DMS153 (cell line): ENCODE measurements at regions not wholly inside any gene's neighbourhood (a gene's known extent, or its start where the extent isn't known, plus 50 kb on each side); places are given as distances from the start of the nearest gene placed in this dataset.
A peak's percentile ranks its signal among the peaks of the same experiment; 100 is the strongest.

Source experiments
- DNase-seq: peaks from one replicate; lab custom pipeline; 2025; lab: John Stamatoyannopoulos, UW

DNA sequence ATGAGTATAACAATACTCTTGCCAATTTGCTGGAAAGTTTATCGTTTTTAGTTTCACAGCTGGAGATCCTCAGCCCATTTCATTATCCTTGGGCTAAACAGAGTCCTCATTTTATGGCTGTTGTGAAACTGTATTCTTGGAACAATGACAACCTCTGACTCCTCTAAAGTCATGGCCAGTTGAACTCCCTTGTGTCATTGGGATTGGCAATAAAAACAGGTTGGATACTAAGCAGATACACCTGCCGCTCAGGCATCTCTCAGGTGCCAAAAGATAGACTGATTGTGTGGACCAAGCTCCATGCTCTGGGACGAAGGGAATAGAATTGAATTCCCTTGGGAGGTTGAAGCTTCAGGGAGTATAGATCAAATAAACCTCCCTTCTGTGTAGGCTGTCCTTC is 182.2 kb downstream of the WDR11 start:
- DNase-seq, result no peak

DNA sequence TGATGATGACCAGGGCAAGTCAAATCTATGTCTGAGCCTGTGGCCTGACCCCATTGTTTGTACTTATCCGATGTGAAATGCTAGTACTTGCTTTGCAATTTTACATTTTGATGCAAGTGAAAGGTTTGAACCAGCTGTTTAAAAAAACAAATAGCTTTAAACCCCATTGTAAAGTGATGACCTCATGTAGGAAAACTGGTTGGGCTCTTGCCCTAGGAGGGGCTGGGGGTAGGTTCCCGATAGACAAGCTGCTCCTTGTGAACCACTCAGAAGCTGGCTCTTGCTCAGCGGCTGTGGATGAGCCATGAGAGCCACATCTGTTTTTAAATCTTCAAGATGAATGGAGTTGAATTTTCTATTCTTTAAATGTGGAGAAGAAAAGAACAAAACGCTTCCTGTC is 185.3 kb downstream of the WDR11 start:
- no peak for DNase-seq

DNA sequence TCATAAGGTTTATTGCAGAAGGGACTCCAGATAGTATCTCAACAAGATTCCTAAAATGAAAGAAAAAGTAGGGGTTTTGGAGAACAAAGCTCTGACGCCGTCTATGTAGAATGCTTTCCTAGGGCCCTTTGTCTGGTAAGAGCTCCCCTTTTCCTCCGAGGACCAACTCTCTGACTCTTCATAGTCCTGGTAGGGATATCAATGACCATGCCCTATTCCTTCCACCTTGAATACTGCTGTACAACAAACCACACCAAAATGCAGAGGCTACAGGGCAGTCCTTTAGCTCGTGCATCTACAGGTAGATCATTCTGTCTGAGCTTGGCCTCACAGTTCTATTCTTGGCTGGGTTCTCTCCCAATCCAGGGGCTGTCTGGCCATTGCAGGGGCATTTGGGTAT is 190.3 kb downstream of the WDR11 start:
- no peak for DNase-seq

- no peak for DNase-seq
Observed at GRCh38 chr10:121041906-121042305, 190.7 kb downstream of the WDR11 start.

DNA sequence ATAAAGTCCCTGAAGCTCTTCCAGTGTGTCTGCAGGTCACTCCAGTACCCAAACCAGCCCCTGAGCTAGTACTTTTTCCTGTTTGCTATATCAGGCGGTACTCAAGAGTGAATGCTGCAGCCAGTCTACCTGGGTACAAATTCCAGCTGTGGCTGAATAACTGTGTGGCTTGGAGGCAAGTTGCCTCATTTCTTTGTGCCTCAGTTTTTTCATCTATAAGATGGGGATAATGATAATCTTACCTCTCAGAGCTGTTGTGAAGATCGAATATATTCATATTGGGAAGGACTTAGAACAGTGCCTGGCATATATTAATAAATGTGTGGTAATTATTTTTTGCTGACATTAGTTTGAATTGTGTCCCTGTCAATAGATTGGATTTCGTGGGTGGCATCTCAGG is 191.2 kb downstream of the WDR11 start:
- DNase-seq, result no peak

DNA sequence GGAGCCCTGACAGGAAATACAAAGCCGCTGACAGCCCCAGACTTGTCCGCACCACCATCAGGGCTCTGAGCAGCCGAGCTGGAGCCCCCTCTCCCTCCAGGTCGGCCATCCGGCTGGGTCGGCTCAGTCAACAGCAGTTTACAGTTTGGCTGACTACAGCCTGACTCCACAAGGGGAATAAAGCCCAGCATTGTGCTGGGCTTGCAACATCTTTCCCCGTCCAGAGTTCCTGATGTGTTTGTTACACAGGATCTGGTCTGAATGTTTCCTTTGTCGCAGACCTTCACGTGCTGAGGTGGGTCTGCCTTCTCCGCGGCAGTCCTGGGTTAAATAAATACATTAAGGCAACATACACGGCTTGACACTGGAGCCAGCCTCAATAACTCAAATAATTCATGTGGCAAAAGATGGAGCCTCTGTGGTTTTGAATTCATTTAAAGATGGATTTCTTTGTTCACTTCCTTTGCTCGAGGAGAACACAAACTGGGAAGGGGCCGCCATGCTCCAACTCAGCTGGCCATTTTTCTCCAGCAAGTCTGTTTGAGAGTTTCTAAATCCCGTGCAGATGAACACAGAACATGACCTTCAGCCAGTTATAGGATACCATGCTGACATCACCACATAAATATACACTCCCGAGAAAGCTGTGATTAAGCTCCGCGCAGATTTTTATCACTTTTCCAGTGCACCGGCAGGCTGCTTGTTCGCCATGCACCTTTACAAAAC is 192.1 kb downstream of the WDR11 start:
- no peak for DNase-seq

DNA sequence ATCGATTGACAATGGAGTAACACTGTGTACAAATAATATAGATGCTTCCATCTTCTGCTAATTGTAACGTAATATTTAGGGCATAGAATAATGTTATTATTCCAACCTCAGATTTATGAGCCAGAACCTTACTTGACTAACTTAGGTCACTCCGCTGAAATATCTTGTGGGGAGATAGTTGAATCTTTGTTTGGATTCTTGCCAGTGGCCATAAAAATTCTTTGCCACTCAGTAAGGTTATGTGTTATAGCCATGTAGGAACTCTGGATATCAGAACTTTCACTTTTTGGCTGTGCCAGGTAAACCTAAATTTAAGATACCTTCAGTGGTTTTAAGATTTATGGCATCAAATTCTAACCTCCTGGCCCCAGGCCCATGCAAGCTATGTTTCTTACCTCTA is 197.6 kb downstream of the WDR11 start:
- no peak for DNase-seq

- no peak for DNase-seq
Observed at GRCh38 chr10:121049489-121049888, 198.3 kb downstream of the WDR11 start.

GRCh38 chr10:121049923-121050322 is 198.8 kb downstream of the WDR11 start:
- no peak for DNase-seq

DNA sequence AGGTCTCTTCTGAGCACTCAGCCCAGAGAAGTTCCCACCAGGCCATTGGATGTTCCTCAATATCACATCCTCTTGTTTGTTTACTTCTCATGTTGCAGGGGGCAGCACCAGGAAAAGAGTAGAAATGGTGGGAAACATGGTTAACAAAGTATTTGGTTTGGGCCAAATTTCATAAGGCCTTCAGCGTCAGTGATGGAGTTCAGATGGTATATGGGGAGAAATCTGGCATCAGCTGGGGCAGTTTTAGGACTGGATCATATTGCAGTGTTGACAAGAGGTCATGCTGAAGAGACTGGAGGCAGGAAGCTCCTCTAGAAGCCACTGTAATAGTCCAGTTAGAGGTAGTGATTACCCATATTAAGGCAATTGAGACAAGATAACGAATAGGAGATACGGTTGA is 200.0 kb downstream of the WDR11 start:
- DNase-seq, result no peak

- DNase-seq, result no peak
Observed at GRCh38 chr10:121051696-121052279, 200.6 kb downstream of the WDR11 start.

DNA sequence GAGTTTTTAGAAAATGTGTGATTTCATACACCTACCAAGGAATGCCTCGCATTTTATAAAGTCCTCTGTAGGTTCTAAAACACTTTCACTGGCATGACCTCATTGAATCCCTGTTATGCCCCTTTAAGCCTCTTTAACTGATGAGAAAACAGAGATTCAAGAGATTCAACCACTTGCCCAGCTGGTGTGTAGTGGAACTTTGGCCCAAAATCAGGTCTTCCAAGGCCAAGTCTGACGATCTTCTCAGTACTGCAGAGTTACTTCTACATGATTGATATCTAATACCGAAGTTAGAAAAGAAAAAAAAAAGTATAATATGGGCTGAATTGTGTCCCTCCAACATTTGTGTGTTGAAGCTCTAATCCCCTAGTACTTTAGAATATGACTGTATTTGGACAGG is 202.0 kb downstream of the WDR11 start:
- no peak for DNase-seq

GRCh38 chr10:121054874-121055273 is 203.7 kb downstream of the WDR11 start:
- DNase-seq, result no peak

DNA sequence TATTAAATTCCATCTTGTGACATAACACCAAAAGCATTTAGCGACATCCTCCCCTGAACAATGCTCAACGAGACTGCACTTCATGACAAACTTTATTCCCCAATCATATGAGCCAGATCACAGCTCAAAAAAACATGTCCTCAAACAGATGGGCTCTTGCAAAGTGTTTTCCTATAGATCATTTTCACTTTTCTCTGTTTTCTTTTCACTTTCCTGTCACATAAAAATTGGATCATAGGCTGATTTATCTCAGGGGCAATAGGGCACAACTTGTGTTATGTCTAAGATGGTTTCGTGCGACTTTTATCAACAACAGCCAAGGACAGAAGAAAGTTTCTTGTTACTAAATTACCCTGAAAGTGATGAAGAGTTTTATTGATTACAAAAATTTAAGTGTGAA is 206.1 kb downstream of the WDR11 start:
- no peak for DNase-seq

DNA sequence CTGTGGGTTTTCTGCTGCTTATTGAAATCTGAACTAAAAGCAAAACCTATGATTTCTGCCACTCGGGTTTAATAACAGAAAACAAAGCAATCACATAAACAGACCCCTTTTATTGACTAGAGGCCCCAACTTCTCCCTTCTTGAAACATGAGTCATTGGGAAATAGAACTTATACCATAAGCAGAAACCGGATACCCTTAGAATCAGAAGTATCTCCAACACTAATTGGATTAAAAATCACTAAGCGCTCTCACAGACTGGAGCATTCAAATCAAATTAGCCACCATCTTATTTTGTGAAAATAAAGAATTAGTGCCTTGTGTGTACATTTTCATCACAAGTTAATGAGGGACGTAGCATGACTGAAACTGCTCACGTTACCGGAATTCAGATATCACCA is 206.9 kb downstream of the WDR11 start:
- no peak for DNase-seq

DNA sequence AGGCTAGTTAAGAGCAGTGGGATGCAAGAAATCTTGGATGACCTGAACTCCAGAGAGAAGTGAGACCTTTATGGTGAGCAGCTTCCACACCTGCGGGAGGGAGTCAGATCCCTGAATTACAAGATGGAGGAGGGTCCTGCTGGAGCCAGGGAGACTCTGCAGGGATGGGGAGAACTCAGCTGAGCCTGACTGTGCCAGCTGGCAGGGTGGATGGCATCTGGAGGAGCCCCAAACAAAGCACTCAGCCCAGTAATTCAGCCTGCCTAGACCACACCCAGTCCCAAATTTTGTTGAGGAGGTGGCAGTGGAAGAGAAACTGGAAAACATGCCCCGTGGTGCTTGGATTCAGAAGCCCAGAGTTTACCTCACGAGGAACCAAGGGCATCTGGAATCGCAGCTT is 208.2 kb downstream of the WDR11 start:
- DNase-seq, result no peak

GRCh38 chr10:121062115-121062514 is 211.0 kb downstream of the WDR11 start:
- DNase-seq, result no peak

DNA sequence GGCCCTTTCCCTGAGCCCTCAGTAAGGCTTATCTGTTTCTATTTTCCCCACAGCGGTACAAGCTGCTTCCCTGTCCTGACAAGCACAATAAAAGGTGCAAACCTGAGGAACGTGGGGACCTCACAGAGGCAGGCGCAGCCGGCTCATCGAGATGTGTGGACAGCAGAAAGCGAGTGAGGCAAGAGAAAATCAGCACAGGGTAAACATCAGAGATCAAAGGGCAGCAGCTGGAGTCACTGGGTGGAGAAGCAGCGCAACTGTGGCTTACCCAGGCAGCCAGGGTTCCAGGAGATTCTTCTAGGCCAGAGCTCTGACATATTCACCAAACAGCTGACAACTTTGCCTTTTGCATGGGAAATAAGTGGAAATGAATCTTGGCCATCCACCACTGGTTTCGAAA is 212.6 kb downstream of the WDR11 start:
- no peak for DNase-seq

GRCh38 chr10:121064491-121064890 is 213.3 kb downstream of the WDR11 start:
- no peak for DNase-seq

DNA sequence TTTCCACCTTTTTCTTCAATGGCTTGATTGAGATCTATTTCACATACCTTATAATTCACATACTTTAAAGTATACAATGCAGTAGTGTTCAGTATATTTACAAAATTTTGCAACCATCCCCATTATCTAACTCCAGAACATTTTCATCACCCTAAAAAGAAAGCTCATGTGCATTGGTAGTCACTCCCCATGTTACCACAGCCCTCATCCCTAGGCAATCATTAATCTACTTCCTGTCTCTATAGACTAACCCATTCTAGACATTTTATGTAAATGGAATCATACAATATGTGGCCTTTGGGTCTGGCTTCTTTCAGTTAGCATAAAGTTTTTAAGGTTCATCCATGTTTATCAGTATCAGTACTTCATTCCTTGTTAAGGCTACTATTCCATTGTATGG is 214.2 kb downstream of the WDR11 start:
- no peak for DNase-seq

DNA sequence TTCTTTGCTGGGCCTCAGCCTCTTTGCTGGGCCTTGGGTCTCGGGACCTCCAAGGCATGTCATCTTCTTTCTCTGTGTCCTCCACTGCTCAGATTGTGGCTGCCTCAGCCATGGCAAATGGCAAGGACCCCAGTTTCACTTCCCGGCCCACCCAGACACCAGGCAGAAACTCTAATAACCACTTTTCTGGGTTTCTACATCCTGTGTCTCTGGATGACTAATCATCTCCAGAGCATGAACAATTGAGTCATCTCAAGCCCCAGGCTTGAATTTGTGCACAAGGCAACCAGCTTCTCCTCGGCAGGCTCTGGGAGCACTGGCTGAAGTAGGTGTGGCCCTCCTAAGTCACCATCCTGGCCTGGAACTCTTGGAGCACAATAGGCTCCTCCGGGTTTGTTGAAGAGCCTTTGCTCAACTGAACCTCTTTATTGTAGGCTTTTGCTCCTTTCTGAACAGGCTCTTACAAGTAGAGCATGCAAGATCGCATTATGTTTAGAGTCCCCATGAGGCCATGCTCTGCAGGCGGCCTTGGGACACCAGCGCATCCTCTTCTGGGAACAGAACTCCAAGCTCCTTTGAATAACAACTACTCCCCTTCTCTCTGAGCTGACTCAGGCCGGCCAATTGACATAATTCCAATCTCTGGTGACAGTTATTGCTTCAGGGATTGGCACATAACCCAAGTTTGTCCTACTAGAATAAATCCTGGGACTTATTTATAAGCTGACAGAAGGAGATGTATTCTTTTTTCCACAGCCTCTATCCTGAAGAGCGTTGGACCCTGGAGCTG is 218.1 kb downstream of the WDR11 start:
- no peak for DNase-seq

GRCh38 chr10:121070275-121071070 is 219.3 kb downstream of the WDR11 start:
- peak; percentile 19 for DNase-seq

GRCh38 chr10:121071901-121072300 is 220.7 kb downstream of the WDR11 start:
- DNase-seq, result no peak
